GM21529 (cell line): ENCODE measurements at regions not wholly inside any gene's neighbourhood (a gene's known extent, or its start where the extent isn't known, plus 50 kb on each side); places are given as distances from the start of the nearest gene placed in this dataset.

Experiments used
- ATAC-seq: cut with Tn5 transposase; IDR thresholded peaks from one replicate; pipeline ENCODE4 v1.9.1; 2021; ENCODE audit not compliant: unreplicated experiment

GRCh38 chr4:177103619-177104018 is 206.1 kb upstream of the NEIL3 start:
- ATAC-seq, result no peak

- ATAC-seq, result no peak
Measured at GRCh38 chr4:177105536-177105935, 204.1 kb upstream of the NEIL3 start.

- ATAC-seq, result no peak
Measured at GRCh38 chr4:177107288-177107921, 202.3 kb upstream of the NEIL3 start.

- no peak for ATAC-seq
Measured at GRCh38 chr4:177108708-177109107, 201.0 kb upstream of the NEIL3 start.

GRCh38 chr4:177109769-177110168 is 199.9 kb upstream of the NEIL3 start:
- no peak for ATAC-seq

GRCh38 chr4:177116161-177116560 is 193.5 kb upstream of the NEIL3 start:
- no peak for ATAC-seq

GRCh38 chr4:177117256-177117655 is 192.4 kb upstream of the NEIL3 start:
- no peak for ATAC-seq

GRCh38 chr4:177118596-177118995 is 191.1 kb upstream of the NEIL3 start:
- no peak for ATAC-seq

- no peak for ATAC-seq
Measured at GRCh38 chr4:177119021-177119471, 190.6 kb upstream of the NEIL3 start.

- no peak for ATAC-seq
Measured at GRCh38 chr4:177119691-177120090, 190.0 kb upstream of the NEIL3 start.

- ATAC-seq, result no peak
Measured at GRCh38 chr4:177123811-177124210, 185.9 kb upstream of the NEIL3 start.

- no peak for ATAC-seq
Measured at GRCh38 chr4:177124349-177125064, 185.2 kb upstream of the NEIL3 start.

- no peak for ATAC-seq
Measured at GRCh38 chr4:177125656-177126055, 184.0 kb upstream of the NEIL3 start.

GRCh38 chr4:177127658-177128057 is 182.0 kb upstream of the NEIL3 start:
- ATAC-seq, result no peak

- no peak for ATAC-seq
Measured at GRCh38 chr4:177128306-177128705, 181.4 kb upstream of the NEIL3 start.

- ATAC-seq, result no peak
Measured at GRCh38 chr4:177131736-177132135, 177.9 kb upstream of the NEIL3 start.

- ATAC-seq, result no peak
Measured at GRCh38 chr4:177147668-177148067, 162.0 kb upstream of the NEIL3 start.

- no peak for ATAC-seq
Measured at GRCh38 chr4:177155454-177155853, 154.2 kb upstream of the NEIL3 start.

GRCh38 chr4:177159600-177159999 is 150.1 kb upstream of the NEIL3 start:
- ATAC-seq, result no peak

GRCh38 chr4:177161781-177162180 is 147.9 kb upstream of the NEIL3 start:
- no peak for ATAC-seq

GRCh38 chr4:177163532-177163931 is 146.1 kb upstream of the NEIL3 start:
- no peak for ATAC-seq

GRCh38 chr4:177171588-177171987 is 138.1 kb upstream of the NEIL3 start:
- no peak for ATAC-seq

- ATAC-seq, result no peak
Measured at GRCh38 chr4:177175473-177175872, 134.2 kb upstream of the NEIL3 start.
